ES-I3 (cell line): ENCODE measurements at regions not wholly inside any gene's neighbourhood (a gene's known extent, or its start where the extent isn't known, plus 50 kb on each side); places are given as distances from the start of the nearest gene placed in this dataset.

Experiments
- H3K36me3 ChIP-seq: 2 replicates; pipeline ENCODE4 v1.6.1; 2013; ENCODE audit warnings: mild to moderate bottlenecking, low read length, control low read depth, moderate library complexity; ENCODE audit not compliant: insufficient read depth
- H3K4me1 ChIP-seq: 2 replicates; pipeline ENCODE4 v1.6.1; 2013; ENCODE audit warnings: mild to moderate bottlenecking, control low read depth, low read length; ENCODE audit not compliant: insufficient read depth
- H3K9ac ChIP-seq: 2 replicates; pipeline ENCODE4 v1.6.1; 2013; ENCODE audit warnings: low read depth, mild to moderate bottlenecking, low read length, moderate library complexity
- H3K9me3 ChIP-seq: 2 replicates; pipeline ENCODE4 v1.6.1; 2013; ENCODE audit warnings: mild to moderate bottlenecking, low read length, moderate library complexity; ENCODE audit not compliant: control insufficient read depth, insufficient read depth

DNA sequence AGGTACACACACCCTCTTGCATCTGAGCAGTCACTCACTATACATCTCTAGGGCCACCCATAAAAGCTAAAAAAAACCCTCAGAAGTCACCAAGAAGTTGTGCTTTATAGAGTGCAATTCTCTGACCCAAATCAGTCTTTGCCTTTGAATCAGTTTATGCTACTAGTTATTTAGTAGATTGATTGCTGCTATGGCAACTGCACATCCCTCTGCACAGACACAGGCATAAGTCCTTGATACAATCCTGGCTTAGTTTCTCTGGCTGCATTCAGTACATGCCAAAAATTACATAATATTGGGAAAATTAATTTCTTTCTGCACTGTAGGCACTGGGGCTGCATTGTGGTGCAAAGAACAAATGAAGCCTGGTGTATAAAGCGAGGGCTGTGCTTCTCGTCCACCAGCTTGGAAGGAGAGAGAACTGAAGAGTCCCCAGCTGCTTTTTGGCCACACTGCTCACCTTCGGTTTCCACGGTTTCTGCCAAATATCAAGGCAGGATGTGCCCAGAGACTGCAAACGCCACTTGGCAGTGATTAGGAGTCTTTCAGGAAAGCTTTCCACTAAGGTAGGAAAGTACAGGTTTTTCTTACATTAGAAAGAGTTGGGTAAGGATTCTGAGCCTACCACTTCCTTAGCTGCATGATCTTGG lies 258.4 kb downstream of the ELAVL2 start:
- Histone ChIP-seq H3K9ac (no peak overlapping the region), H3K4me1 (0 out of 2 replicates have a peak, but pooled peaks cover 6% of the 10 kb centered on the region), H3K9me3 (no peaks in the 10 kb centered on the region), H3K36me3 (no peaks in the 10 kb centered on the region)

DNA sequence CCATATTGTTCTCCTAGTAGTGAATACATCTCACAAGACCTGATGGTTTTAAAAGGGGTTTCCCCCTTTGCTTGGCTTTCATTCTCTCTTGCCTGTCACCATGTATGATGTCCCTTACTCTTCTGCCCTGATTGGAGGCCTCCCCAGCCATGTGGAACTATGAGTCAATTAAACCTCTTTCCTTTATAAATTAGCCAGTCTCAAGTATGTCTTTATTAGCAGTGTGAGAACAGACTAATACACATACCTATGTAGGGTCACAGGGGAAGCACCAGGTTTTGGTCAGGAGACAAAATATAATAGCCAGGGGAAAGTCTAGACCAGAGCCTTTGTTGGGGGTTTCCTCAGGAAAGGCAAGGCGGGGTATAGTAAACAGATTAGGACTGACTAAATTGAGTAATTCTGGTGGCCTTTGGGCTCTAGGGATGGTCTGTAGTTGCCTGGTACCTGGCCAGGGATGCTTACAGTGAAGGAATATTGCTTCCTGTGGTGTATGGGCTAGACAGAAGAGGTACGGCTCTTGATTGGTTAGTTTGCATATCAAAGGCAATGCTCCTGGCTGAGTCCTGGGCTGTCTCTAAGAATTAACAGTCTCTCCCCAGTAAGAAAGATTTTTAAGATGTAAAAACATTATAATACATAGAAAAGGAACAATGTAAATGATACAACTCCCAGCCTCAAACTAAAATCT lies 254.5 kb downstream of the ELAVL2 start:
- H3K9ac ChIP-seq, result no peak overlapping the region
- no peaks in the 10 kb centered on the region for H3K9me3 ChIP-seq
- no peaks in the 10 kb centered on the region for H3K36me3 ChIP-seq
- H3K4me1 ChIP-seq, result 0 out of 2 replicates have a peak, but pooled peaks cover 6% of the 10 kb centered on the region

- Histone ChIP-seq H3K4me1 (0 out of 2 replicates have a peak, but pooled peaks cover 6% of the 10 kb centered on the region), H3K36me3 (no peaks in the 10 kb centered on the region), H3K9me3 (no peaks in the 10 kb centered on the region), H3K9ac (no peak overlapping the region)
Measured at GRCh38 chr9:23573800-23574199, 252.2 kb downstream of the ELAVL2 start.

GRCh38 chr9:23577611-23578010 lies 248.4 kb downstream of the ELAVL2 start:
- Histone ChIP-seq H3K9ac (no peak overlapping the region), H3K4me1 (no peaks in the 10 kb centered on the region), H3K9me3 (no peaks in the 10 kb centered on the region), H3K36me3 (no peaks in the 10 kb centered on the region)

DNA sequence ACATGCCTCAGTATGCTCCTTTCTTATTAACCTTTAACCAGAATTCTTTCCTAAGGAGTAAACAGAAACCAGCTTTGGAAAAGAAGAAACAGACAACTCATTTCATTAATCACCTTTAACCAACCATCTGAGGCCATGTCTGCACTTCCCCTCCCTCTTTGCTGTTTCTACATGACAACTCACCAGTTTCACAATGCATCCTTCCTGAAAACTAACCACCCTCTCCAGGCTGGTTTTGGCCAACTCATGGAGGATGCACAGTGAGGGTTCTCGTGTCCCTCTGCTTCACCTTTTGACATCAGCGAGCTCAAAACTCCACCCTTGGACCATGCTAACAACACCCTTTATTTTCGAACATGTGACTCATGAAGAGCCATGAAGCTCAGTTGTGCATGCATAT lies 244.1 kb downstream of the ELAVL2 start:
- H3K36me3 ChIP-seq, result no peaks in the 10 kb centered on the region
- H3K4me1 ChIP-seq, result no peaks in the 10 kb centered on the region
- H3K9ac ChIP-seq, result no peak overlapping the region
- no peaks in the 10 kb centered on the region for H3K9me3 ChIP-seq

GRCh38 chr9:23582836-23583235 lies 243.2 kb downstream of the ELAVL2 start:
- H3K36me3 ChIP-seq, result no peaks in the 10 kb centered on the region
- no peaks in the 10 kb centered on the region for H3K4me1 ChIP-seq
- H3K9me3 ChIP-seq, result no peaks in the 10 kb centered on the region
- no peak overlapping the region for H3K9ac ChIP-seq

DNA sequence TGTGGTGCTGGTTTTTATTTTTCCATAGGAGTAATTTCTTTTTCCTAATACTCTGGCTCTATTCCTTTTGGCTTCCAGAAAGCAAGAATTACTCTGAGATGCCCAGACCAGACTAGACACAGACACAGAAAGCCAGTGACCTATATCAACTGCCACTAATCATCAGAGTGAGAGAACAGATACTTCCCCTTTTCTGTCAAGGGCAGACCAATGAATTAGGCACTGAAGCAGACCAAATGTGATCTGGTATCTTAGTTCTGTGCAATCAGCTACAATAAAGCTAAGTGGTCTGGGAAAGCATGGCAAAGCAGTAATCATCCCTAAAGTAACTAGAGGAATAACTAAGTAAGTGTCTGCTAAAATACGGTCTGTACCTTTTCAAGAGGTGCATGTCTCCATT lies 239.1 kb downstream of the ELAVL2 start:
- Histone ChIP-seq H3K9me3 (no peaks in the 10 kb centered on the region), H3K9ac (no peak overlapping the region), H3K4me1 (no peaks in the 10 kb centered on the region), H3K36me3 (no peaks in the 10 kb centered on the region)

DNA sequence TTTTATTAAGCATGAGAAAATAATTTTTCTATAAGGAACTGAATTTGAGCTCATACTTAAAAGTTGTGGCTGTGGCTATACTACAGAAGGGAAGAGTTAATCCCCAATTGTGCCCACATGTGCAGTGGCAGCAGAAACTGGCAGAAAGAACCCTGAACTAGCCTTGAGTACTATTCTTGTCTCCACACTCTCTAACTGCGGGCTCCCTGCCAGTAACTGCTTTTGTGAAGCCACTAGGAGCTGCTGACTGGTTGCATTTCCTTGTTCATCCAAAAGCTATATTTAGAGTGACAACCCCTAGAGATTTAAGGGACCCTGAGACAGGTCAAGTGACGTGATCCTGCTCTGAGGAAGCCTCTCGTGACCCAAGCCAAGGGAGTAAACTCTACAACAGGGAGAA lies 238.6 kb downstream of the ELAVL2 start:
- Histone ChIP-seq H3K9me3 (no peaks in the 10 kb centered on the region), H3K4me1 (no peaks in the 10 kb centered on the region), H3K36me3 (no peaks in the 10 kb centered on the region), H3K9ac (no peak overlapping the region)

GRCh38 chr9:23587903-23588302 lies 238.1 kb downstream of the ELAVL2 start:
- no peaks in the 10 kb centered on the region for H3K9me3 ChIP-seq
- H3K36me3 ChIP-seq, result no peaks in the 10 kb centered on the region
- H3K9ac ChIP-seq, result no peak overlapping the region
- H3K4me1 ChIP-seq, result no peaks in the 10 kb centered on the region

GRCh38 chr9:23590276-23591000 lies 235.6 kb downstream of the ELAVL2 start:
- no peak overlapping the region for H3K9ac ChIP-seq
- H3K4me1 ChIP-seq, result no peaks in the 10 kb centered on the region
- H3K9me3 ChIP-seq, result no peaks in the 10 kb centered on the region
- no peaks in the 10 kb centered on the region for H3K36me3 ChIP-seq

DNA sequence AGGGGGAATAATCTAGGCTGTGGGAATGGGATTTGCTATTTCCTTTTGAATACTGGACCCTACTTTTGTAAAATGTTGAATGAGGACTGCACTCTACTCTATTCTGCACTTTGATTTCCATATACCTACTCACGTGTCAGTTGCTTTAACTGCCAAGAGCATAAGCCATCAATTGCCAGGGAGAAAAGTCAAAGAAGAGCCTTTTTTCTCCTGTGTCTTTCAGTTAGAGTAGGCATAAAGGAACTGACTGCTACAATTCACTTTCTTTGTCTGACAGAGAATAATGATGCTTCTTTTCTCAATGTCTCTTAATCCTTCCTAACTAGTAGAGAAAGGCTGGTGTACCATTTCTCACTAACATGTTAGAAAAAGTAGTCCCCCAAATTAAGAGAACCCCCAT lies 231.6 kb downstream of the ELAVL2 start:
- Histone ChIP-seq H3K9me3 (no peaks in the 10 kb centered on the region), H3K36me3 (no peaks in the 10 kb centered on the region), H3K9ac (no peak overlapping the region), H3K4me1 (no peaks in the 10 kb centered on the region)

- Histone ChIP-seq H3K9ac (no peak overlapping the region), H3K4me1 (no peaks in the 10 kb centered on the region), H3K9me3 (no peaks in the 10 kb centered on the region), H3K36me3 (no peaks in the 10 kb centered on the region)
Measured at GRCh38 chr9:23596913-23597634, 229.0 kb downstream of the ELAVL2 start.

DNA sequence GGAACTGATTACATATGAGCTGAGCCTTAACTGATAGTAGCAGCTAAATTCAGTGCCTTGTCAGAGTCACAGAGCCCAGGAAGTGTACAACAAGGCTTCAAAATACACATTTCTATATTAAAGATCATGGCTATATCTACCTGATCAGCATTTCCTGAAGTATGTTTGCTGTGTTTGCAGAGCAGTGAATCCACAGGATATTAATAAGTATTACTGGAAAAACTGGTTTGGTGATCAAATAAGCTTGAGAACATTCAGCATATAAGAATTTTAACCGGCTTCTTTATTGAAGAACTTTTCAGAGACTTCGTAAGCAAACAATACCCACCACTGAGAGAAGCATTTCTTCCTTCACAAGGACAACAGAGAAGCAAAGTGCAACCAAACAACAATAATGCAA lies 227.0 kb downstream of the ELAVL2 start:
- Histone ChIP-seq H3K9me3 (no peaks in the 10 kb centered on the region), H3K36me3 (no peaks in the 10 kb centered on the region), H3K9ac (no peak overlapping the region), H3K4me1 (no peaks in the 10 kb centered on the region)

- H3K9me3 ChIP-seq, result no peaks in the 10 kb centered on the region
- no peaks in the 10 kb centered on the region; the same call in 1 of the 2 replicates for H3K36me3 ChIP-seq
- no peak overlapping the region for H3K9ac ChIP-seq
- 0 out of 2 replicates have a peak, but pooled peaks cover 4% of the 10 kb centered on the region for H3K4me1 ChIP-seq
Measured at GRCh38 chr9:23603311-23603710, 222.7 kb downstream of the ELAVL2 start.
